Femur (tissue), 1 donor: ENCODE measurements at regions not wholly inside any gene's neighbourhood (a gene's known extent, or its start where the extent isn't known, plus 50 kb on each side); places are given as distances from the start of the nearest gene placed in this dataset.

Experiments
- DNase-seq: peaks from one replicate; pipeline ENCODE4 v3.0.0-alpha.2; 2017

- DNase-seq = no peak
Observed at GRCh38 chr17:36875698-36876293, 61.5 kb upstream of the LHX1 start.

GRCh38 chr17:36876966-36877365, 60.3 kb upstream of the LHX1 start:
- DNase-seq = no peak

GRCh38 chr17:36877771-36878170, 59.5 kb upstream of the LHX1 start:
- no peak for DNase-seq

- DNase-seq = no peak
Observed at GRCh38 chr17:36878216-36878615, 59.1 kb upstream of the LHX1 start.

- DNase-seq = no peak
Observed at GRCh38 chr17:36879027-36879426, 58.2 kb upstream of the LHX1 start.

GRCh38 chr17:36879624-36880131, 57.6 kb upstream of the LHX1 start:
- no peak for DNase-seq

GRCh38 chr17:36880268-36880905, 56.9 kb upstream of the LHX1 start:
- DNase-seq = no peak

- DNase-seq = no peak
Observed at GRCh38 chr17:36881323-36881722, 56.0 kb upstream of the LHX1 start.

- no peak for DNase-seq
Observed at GRCh38 chr17:36884495-36885152, 52.7 kb upstream of the LHX1 start.

- no peak for DNase-seq
Observed at GRCh38 chr17:36885153-36885735, 52.0 kb upstream of the LHX1 start.

- DNase-seq = no peak
Observed at GRCh38 chr17:36885771-36886377, 51.4 kb upstream of the LHX1 start.
